ENCODE measurements at regions not wholly inside any gene's neighbourhood (a gene's known extent, or its start where the extent isn't known, plus 50 kb on each side); places are given as distances from the start of the nearest gene placed in this dataset.

DNA sequence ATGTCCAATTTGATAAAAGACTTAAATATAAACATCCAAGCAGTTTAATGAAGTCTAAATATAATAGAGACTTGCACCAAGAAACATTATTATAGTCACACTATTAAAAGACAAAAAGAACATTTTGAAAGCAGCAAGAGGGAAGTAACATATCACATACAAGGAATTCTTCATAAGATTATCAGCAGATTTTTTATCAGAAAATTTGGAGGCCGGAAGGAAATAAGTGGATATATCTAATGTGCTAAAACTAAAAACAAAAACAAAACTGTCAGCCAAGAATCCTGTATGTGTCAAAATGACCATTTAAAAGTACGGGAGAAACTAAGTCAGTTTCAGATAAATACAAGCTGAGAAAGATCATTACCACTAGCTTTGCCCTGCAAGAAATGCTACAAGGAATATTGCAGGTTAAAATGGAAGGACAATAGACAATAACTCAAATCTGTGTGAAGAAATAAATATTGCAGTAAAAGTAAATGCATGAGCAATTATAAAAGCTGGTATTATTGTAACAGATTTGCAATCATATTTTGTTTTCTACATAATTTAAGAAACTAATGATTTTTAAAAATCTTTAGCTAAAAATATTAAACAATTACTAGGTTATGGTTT lies 1665.9 kb upstream of the PCDH20 start:
- Histone ChIP-seq H3K9me3 (replicated peaks; ENCODE audit: control insufficient read depth, insufficient read depth, low read length) (peaks cover 3% of the 10 kb centered on the region), H3K27me3 (ENCODE audit: control insufficient read depth in 2 of 2, insufficient read depth in 2 of 2, low read length in 2 of 2) (no peaks in the 10 kb centered on the region), H3K27ac (ENCODE audit: insufficient read depth, low read depth, low read length) (no peak overlapping the region), H3K9me1 (replicated peaks; ENCODE audit: control insufficient read depth, extremely low read depth, insufficient read depth, low read length) (no peaks in the 10 kb centered on the region), H3K79me2 (ENCODE audit: control insufficient read depth, insufficient read depth, low read length) (no peaks in the 10 kb centered on the region), H3K4me1 (ENCODE audit: control insufficient read depth, extremely low read depth, insufficient read depth, low read length) (no peaks in the 10 kb centered on the region), H3K4me2 (ENCODE audit: insufficient read depth, low read length) (no peak overlapping the region), H3K36me3 (ENCODE audit: control insufficient read depth in 2 of 2, extremely low read depth in 1 of 2, insufficient read depth in 2 of 2, low read length in 2 of 2) (no peaks in the 10 kb centered on the region), H3K9ac (replicated peaks; ENCODE audit: extremely low read depth, insufficient read depth, low read length) (no peak overlapping the region), H3K4me3 (replicated peaks in 1 of 3; ENCODE audit: insufficient read depth in 1 of 3, low read depth in 1 of 3, low read length in 3 of 3) (no peak overlapping the region), H2AFZ (ENCODE audit: low read depth, low read length) (no peak overlapping the region), H4K20me1 (replicated peaks; ENCODE audit: control insufficient read depth, extremely low read depth, insufficient read depth, low read length) (no peaks in the 10 kb centered on the region)
- FAIRE-seq (no peak), DNase-seq (ENCODE audit: low read depth, low spot score) (no peak)
- dilution Hi-C loops (cut with MboI; ENCODE audit: extremely low pct_ligation_motif_present, low sequenced_read_pairs) (no loop called here), intact Hi-C loops (cut with micrococcal nuclease) (no loop called here)
- POLR2A ChIA-PET: no interaction called here
- TF ChIP-seq JUN (IDR thresholded peaks at IDR 0.05; ENCODE audit: borderline replicate concordance, insufficient read depth, insufficient read length, low read depth): no peak
- no peak for TF ChIP-seq CTCF (IDR thresholded peaks at IDR 0.05; ENCODE audit: extremely low read depth in 1 of 2, insufficient read depth in 1 of 2, low read depth in 1 of 2, low read length in 2 of 2)
- TF ChIP-seq POLR2A (IDR thresholded peaks at IDR 0.05; ENCODE audit: low read depth, low read length): no peak
- no peak for TF ChIP-seq FOS (IDR thresholded peaks at IDR 0.05; ENCODE audit: borderline replicate concordance, insufficient read depth, low read length)
- no peak for TF ChIP-seq GATA2 (IDR thresholded peaks at IDR 0.05; ENCODE audit: insufficient read depth, insufficient read length, low read depth, low read length)
- TF ChIP-seq, protein P1, sequence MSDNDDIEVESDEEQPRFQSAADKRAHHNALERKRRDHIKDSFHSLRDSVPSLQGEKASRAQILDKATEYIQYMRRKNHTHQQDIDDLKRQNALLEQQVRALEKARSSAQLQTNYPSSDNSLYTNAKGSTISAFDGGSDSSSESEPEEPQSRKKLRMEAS (IDR thresholded peaks at IDR 0.05; ENCODE audit: insufficient read depth, insufficient read length): no peak
- no peak for TF ChIP-seq POLR2AphosphoS5 (IDR thresholded peaks at IDR 0.05; ENCODE audit: insufficient read depth, low read depth, low read length)
- no peak for TF ChIP-seq MYC (IDR thresholded peaks at IDR 0.05; ENCODE audit: low read depth, low read length)
- TF ChIP-seq EZH2 (IDR thresholded peaks at IDR 0.05; ENCODE audit: borderline replicate concordance, low read depth, low read length, severe bottlenecking): no peak
- CTCF ChIA-PET: interaction anchor here (0.9 kb wide), 1 partner anchor 11 kb away, joined by 3 read pairs; no protein-coding TSS in a partner anchor
- no TSS peak for BruUV-seq (replicated peaks)

Measured in endothelial cell of umbilical vein (primary cell).